GM12878 (cell line): ENCODE measurements at regions not wholly inside any gene's neighbourhood (a gene's known extent, or its start where the extent isn't known, plus 50 kb on each side); places are given as distances from the start of the nearest gene placed in this dataset.
"Not testable (repeated sequence)": the region's sequence is repeated elsewhere in the genome, so short reads cannot be mapped to it uniquely, and the experiment has no call there.

Source experiments
- ATAC-seq: fragments of 200-7000 bp; cut with Tn5 transposase; 3 replicates; pipeline ENCODE4 v1.9.1; 2020; ENCODE audit warnings: mild to moderate bottlenecking, moderate library complexity
- BruUV-seq: library from RNA; stranded (reverse); fragments of 400-500 nt; replicated peaks from 2 replicates; lab custom pipeline; 2021; lab: Mats Ljungman, UMichigan
- CTCF ChIA-PET: fragments of 300-600 bp; sonication (Branson Sonifier 250); formaldehyde crosslinking; extraction: SDS; loops from one replicate; lab custom pipeline; 2021; ENCODE audit warnings: inconsistent platforms; lab: Yijun Ruan, JAX
- POLR2A ChIA-PET: fragments of 350-600 bp; formaldehyde crosslinking; extraction: SDS; loops from one replicate; lab custom pipeline; 2021; ENCODE audit warnings: inconsistent platforms; lab: Charles Lee
- RAD21 ChIA-PET: fragments of 300-600 bp; sonication (Branson Sonifier 250); formaldehyde crosslinking; loops from one replicate; lab custom pipeline; 2023; ENCODE audit warnings: antibody characterized with exemption; ENCODE audit not compliant: unreplicated experiment; lab: Charles Lee
- SMC1A ChIA-PET: fragments of 300-600 bp; sonication (Branson Sonifier 250); formaldehyde crosslinking; loops from one replicate; lab custom pipeline; 2023; ENCODE audit not compliant: unreplicated experiment, uncharacterized antibody; lab: Charles Lee
- DNase-seq: peaks from one replicate; pipeline ENCODE4 v3.0.0-alpha.2; 2011; ENCODE audit warnings: low read depth, low spot score
- FAIRE-seq: peaks from 3 replicates; lab custom pipeline; 2011; peaks lifted over from hg19 to GRCh38; lab: Jason Lieb, UNC
- H2AFZ ChIP-seq: 2 replicates; pipeline ENCODE4 v1.6.0; 2011; ENCODE audit warnings: low read depth, low read length, control low read depth; ENCODE audit not compliant: control insufficient read depth
- H3K27ac ChIP-seq: 2 replicates; pipeline ENCODE4 v1.5.1; 2011; ENCODE audit warnings: control low read depth; ENCODE audit not compliant: control insufficient read depth, insufficient read depth
- H3K27me3 ChIP-seq, 2 experiments: replicated peaks in 1 of 2; 2 replicates each; pipeline versions ENCODE4 v1.6.0 to v1.6.1; 2011; ENCODE audit warnings: low read length in 1 of 2; ENCODE audit not compliant: control insufficient read depth in 2 of 2, insufficient read depth in 2 of 2
- H3K36me3 ChIP-seq, 2 experiments: 2 replicates each; pipeline ENCODE4 v1.5.1; 2011; ENCODE audit warnings: low read length in 1 of 2; ENCODE audit not compliant: control insufficient read depth in 2 of 2, insufficient read depth in 2 of 2
- H3K4me1 ChIP-seq: 2 replicates; pipeline ENCODE4 v1.6.1; 2011; ENCODE audit warnings: mild to moderate bottlenecking, low read length, moderate library complexity, mixed read lengths; ENCODE audit not compliant: control insufficient read depth, insufficient read depth
- H3K4me2 ChIP-seq: 2 replicates; pipeline ENCODE4 v1.6.0; 2011; ENCODE audit warnings: control low read depth; ENCODE audit not compliant: control insufficient read depth, insufficient read depth
- H3K4me3 ChIP-seq: fragments of 200-600 bp; sonication (generic); 2 replicates; pipeline ENCODE4 v1.5.1; 2016
- H3K79me2 ChIP-seq: 2 replicates; pipeline ENCODE4 v1.6.0; 2011; ENCODE audit warnings: low read length; ENCODE audit not compliant: control insufficient read depth, insufficient read depth
- H3K9ac ChIP-seq: 2 replicates; pipeline ENCODE4 v1.8.0; 2011; ENCODE audit warnings: low read length, control low read depth, mixed read lengths; ENCODE audit not compliant: control insufficient read depth, insufficient read depth
- H3K9me3 ChIP-seq: replicated peaks from 3 replicates; pipeline ENCODE4 v1.5.1; 2011; ENCODE audit warnings: mild to moderate bottlenecking, low read length; ENCODE audit not compliant: control insufficient read depth, insufficient read depth
- H4K20me1 ChIP-seq: 2 replicates; pipeline ENCODE4 v1.6.0; 2011; ENCODE audit not compliant: control insufficient read depth, insufficient read depth
- CREM ChIP-seq: IDR thresholded peaks from 2 replicates; pipeline ENCODE4 v1.6.1; 2014; ENCODE audit warnings: antibody characterized with exemption, low read depth
- STAT3 ChIP-seq: IDR thresholded peaks from 2 replicates; pipeline ENCODE4 v1.6.1; 2011; ENCODE audit warnings: low read depth, low read length, improper control_type of control experiment
- WGBS: methylation state at CpG from one replicate; pipeline ENCODE4 v1.1.6; 2016; ENCODE audit warnings: low lambda C conversion rate; ENCODE audit not compliant: insufficient replicate concordance, insufficient coverage; ENCODE audit errors: missing lambda C conversion rate; 5-methylcytosine and 5-hydroxymethylcytosine counted together
- in situ Hi-C: fragments of 300-500 bp; cut with MboI; formaldehyde crosslinking; loops from 9 replicates; pipeline ENCODE4 v1.14.3; 2018; ENCODE audit warnings: mixed read lengths
- intact Hi-C: fragments of 100-400 bp; cut with micrococcal nuclease; formaldehyde crosslinking; loops from one replicate; pipeline ENCODE4 v1.14.2; 2022; ENCODE audit not compliant: unreplicated experiment
- TF ChIP-seq, protein P1 (sequence below): IDR thresholded peaks from 2 replicates; pipeline ENCODE4 v1.6.1; 2011; ENCODE audit warnings: borderline replicate concordance, low read depth, mild to moderate bottlenecking, moderate library complexity, low read length; ENCODE audit not compliant: insufficient read depth, poor library complexity, severe bottlenecking
- TF ChIP-seq, protein P2 (sequence below): IDR thresholded peaks from 2 replicates; pipeline ENCODE4 v1.6.1; 2012; ENCODE audit warnings: low read depth, low read length, improper control_type of control experiment
- TF ChIP-seq, protein P3 (sequence below): fragments of 450-650 bp; IDR thresholded peaks from 2 replicates; pipeline ENCODE4 v1.6.1; 2017; ENCODE audit warnings: mild to moderate bottlenecking

DNA sequence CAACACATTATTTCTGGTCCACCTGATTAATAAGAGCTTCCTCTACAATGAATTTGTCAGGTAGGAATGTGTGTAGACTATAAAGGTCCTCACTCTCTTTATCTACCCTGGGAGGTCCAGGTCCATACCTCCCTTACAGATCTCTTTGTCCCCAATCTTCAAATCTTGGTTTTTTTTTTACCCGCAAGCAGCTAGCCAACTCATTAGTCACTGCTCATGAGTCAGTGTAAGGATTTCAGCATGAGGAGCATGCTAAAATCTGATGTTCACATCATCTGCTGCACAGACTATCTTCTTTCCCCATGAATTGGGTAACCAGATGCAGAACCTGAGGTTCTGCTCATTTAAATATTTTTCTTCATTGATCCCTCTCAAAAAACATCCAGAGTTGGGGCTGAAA lies 397.0 kb upstream of the ISX start:
- Histone ChIP-seq H3K79me2 (no peaks in the 10 kb centered on the region), H3K4me2 (no peak overlapping the region)

DNA sequence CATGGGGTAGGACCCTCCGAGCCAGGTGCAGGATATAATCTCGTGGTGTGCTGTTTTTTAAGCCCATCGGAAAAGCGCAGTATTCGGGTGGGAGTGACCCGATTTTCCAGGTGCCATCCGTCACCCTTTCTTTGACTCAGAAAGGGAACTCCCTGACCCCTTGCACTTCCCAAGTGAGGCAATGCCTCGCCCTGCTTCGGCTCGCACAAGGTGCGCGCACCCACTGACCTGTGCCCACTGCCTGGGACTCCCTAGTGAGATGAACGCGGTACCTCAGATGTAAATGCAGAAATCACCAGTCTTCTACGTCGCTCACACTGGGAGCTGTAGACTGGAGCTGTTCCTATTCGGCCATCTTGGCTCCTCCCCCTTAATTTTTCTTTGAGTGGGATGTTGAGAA lies 382.9 kb upstream of the ISX start:
- H3K36me3 ChIP-seq, in situ Hi-C loops, ATAC-seq, H3K79me2 ChIP-seq, intact Hi-C loops, H3K4me2 ChIP-seq, SMC1A ChIA-PET, H3K9me3 ChIP-seq, DNase-seq, H3K9ac ChIP-seq, H4K20me1 ChIP-seq, H3K4me1 ChIP-seq, CTCF ChIA-PET, H3K27ac ChIP-seq, POLR2A ChIA-PET, H2AFZ ChIP-seq, H3K4me3 ChIP-seq, BruUV-seq, RAD21 ChIA-PET, H3K27me3 ChIP-seq, FAIRE-seq: not testable (repeated sequence)
- WGBS = 71% methylated on average over 17 of the region's 17 CpGs

More for the DNA sequence above, 397.0 kb upstream of the ISX start:
- H3K9me3 ChIP-seq = no peaks in the 10 kb centered on the region
- POLR2A ChIA-PET = no interaction called here
- TF ChIP-seq, protein P1, sequence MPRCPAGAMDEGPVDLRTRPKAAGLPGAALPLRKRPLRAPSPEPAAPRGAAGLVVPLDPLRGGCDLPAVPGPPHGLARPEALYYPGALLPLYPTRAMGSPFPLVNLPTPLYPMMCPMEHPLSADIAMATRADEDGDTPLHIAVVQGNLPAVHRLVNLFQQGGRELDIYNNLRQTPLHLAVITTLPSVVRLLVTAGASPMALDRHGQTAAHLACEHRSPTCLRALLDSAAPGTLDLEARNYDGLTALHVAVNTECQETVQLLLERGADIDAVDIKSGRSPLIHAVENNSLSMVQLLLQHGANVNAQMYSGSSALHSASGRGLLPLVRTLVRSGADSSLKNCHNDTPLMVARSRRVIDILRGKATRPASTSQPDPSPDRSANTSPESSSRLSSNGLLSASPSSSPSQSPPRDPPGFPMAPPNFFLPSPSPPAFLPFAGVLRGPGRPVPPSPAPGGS = no peak
- TF ChIP-seq, protein P2, sequence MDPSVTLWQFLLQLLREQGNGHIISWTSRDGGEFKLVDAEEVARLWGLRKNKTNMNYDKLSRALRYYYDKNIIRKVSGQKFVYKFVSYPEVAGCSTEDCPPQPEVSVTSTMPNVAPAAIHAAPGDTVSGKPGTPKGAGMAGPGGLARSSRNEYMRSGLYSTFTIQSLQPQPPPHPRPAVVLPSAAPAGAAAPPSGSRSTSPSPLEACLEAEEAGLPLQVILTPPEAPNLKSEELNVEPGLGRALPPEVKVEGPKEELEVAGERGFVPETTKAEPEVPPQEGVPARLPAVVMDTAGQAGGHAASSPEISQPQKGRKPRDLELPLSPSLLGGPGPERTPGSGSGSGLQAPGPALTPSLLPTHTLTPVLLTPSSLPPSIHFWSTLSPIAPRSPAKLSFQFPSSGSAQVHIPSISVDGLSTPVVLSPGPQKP = no peak
- no peak for TF ChIP-seq CREM
- TF ChIP-seq STAT3 = no peak
- TF ChIP-seq, protein P3, sequence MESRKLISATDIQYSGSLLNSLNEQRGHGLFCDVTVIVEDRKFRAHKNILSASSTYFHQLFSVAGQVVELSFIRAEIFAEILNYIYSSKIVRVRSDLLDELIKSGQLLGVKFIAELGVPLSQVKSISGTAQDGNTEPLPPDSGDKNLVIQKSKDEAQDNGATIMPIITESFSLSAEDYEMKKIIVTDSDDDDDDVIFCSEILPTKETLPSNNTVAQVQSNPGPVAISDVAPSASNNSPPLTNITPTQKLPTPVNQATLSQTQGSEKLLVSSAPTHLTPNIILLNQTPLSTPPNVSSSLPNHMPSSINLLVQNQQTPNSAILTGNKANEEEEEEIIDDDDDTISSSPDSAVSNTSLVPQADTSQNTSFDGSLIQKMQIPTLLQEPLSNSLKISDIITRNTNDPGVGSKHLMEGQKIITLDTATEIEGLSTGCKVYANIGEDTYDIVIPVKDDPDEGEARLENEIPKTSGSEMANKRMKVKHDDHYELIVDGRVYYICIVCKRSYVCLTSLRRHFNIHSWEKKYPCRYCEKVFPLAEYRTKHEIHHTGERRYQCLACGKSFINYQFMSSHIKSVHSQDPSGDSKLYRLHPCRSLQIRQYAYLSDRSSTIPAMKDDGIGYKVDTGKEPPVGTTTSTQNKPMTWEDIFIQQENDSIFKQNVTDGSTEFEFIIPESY = no peak
- TF ChIP-seq, all 136 proteins: peak for 0
- Histone ChIP-seq H3K27me3 (no peaks in the 10 kb centered on the region), H3K4me3 (no peak overlapping the region), H3K36me3 (no peaks in the 10 kb centered on the region), H3K27ac (no peak overlapping the region), H2AFZ (no peak overlapping the region), H3K4me1 (no peaks in the 10 kb centered on the region), H3K9ac (no peak overlapping the region), H4K20me1 (no peaks in the 10 kb centered on the region)
- ATAC-seq (no peak), DNase-seq (no peak), FAIRE-seq (no peak)
- CTCF ChIA-PET = no interaction called here
- no TSS peak for BruUV-seq
- RAD21 ChIA-PET = no interaction called here
- intact Hi-C loops (no loop called here), in situ Hi-C loops (no loop called here)
- 76% methylated on average over 1 of the region's 1 CpG for WGBS
- SMC1A ChIA-PET = no interaction called here

DNA sequence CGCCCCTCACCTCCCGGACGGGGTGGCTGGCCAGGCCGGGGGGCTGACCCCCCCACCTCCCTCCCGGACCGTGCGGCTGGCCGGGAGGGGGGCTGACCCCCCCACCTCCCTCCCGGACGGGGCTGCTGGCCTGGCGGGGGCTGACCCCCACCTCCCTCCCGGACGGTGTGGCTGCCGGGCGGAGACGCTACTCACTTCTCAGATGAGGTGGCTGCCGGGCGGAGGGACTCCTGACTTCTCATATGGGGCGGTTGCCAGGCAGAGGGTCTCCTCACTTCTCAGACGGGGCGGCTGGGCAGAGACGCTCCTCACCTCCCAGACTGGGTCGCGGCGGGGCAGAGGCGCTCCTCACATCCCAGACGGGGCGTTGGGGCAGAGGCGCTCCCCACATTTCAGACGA lies 381.7 kb upstream of the ISX start:
- H3K27me3 ChIP-seq, CTCF ChIA-PET, RAD21 ChIA-PET, BruUV-seq, DNase-seq, H3K4me2 ChIP-seq, H2AFZ ChIP-seq, H3K4me1 ChIP-seq, H3K27ac ChIP-seq, H3K9me3 ChIP-seq, intact Hi-C loops, in situ Hi-C loops, ATAC-seq, SMC1A ChIA-PET, FAIRE-seq, POLR2A ChIA-PET, H3K9ac ChIP-seq, H3K36me3 ChIP-seq, H3K79me2 ChIP-seq, H4K20me1 ChIP-seq, H3K4me3 ChIP-seq: not testable (repeated sequence)
- 89% methylated on average over 18 of the region's 30 CpGs for WGBS
